ENCODE measurements at regions not wholly inside any gene's neighbourhood (a gene's known extent, or its start where the extent isn't known, plus 50 kb on each side); places are given as distances from the start of the nearest gene placed in this dataset.

DNA sequence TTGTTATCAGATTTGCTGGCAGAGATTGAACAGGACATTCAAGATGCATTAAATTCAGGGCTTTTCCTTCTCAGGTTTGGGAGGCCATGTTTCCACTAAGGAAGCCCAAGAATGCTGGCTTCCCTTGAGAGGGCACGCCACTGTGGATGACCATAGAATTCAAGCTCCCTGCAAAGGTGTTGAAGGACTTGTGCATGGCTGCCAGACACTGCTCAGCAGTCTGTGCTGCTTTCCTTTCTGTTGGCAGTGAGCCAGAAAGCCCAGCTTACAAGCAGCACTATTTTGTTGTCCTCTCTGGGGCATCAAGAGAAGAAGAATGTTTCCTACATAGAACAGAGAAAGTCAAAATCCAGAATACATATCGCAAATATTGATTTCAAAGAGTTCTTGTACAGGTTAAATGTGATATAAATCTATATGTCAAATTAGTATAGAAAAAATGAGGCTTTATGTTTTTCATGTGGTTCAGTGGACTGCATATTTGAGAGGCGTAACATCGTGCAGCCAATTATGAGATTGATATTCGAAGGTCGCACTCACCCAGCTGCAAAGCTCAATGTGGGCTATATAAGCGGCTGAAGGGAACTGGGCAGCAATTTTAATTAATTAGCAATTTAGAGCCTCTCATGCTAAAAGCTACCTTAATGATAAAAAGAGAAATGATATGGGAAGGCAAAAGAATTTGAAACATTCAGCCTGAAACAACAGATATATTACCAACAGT, 103.1 kb upstream of the ISL1 start:
- no peak overlapping the region for H3K4me2 ChIP-seq
- H2AFZ ChIP-seq (ENCODE audit: low read depth): no peak overlapping the region
- TF ChIP-seq CTCF (conservative IDR thresholded peaks at IDR 0.05; ENCODE audit: low read depth, low read length): no peak
- no peaks in the 10 kb centered on the region for H3K79me2 ChIP-seq (ENCODE audit: insufficient read depth, low read depth)
- no peaks in the 10 kb centered on the region for H4K20me1 ChIP-seq (ENCODE audit: insufficient read depth)
- no peak overlapping the region for H3K4me3 ChIP-seq (IDR thresholded peaks at IDR 0.05; ENCODE audit: insufficient read depth, low read depth, low read length)
- no peaks in the 10 kb centered on the region for H3K27me3 ChIP-seq (ENCODE audit: insufficient read depth, low read depth)
- no peak overlapping the region for H3K27ac ChIP-seq
- H3K4me1 ChIP-seq (ENCODE audit: low read depth, poor library complexity, severe bottlenecking): no peaks in the 10 kb centered on the region
- no peak overlapping the region for H3K9ac ChIP-seq
- H3K36me3 ChIP-seq (ENCODE audit: insufficient read depth): no peaks in the 10 kb centered on the region

- no peak overlapping the region for H2AFZ ChIP-seq (ENCODE audit: low read depth)
- no peaks in the 10 kb centered on the region; the same call in 1 of the 2 replicates for H4K20me1 ChIP-seq (ENCODE audit: insufficient read depth)
- H3K79me2 ChIP-seq (ENCODE audit: insufficient read depth, low read depth): no peaks in the 10 kb centered on the region
- no peak overlapping the region for H3K4me2 ChIP-seq
- H3K36me3 ChIP-seq (ENCODE audit: insufficient read depth): no peaks in the 10 kb centered on the region
- no peak for TF ChIP-seq CTCF (conservative IDR thresholded peaks at IDR 0.05; ENCODE audit: low read depth, low read length)
- no peaks in the 10 kb centered on the region for H3K27me3 ChIP-seq (ENCODE audit: insufficient read depth, low read depth)
- no peak overlapping the region for H3K27ac ChIP-seq
- no peaks in the 10 kb centered on the region for H3K4me1 ChIP-seq (ENCODE audit: low read depth, poor library complexity, severe bottlenecking)
- H3K9ac ChIP-seq: no peak overlapping the region
- no peak overlapping the region for H3K4me3 ChIP-seq (IDR thresholded peaks at IDR 0.05; ENCODE audit: insufficient read depth, low read depth, low read length)
Measured at GRCh38 chr5:51286046-51286445, 97.2 kb upstream of the ISL1 start.

GRCh38 chr5:51302343-51302742, 80.9 kb upstream of the ISL1 start:
- Histone ChIP-seq H2AFZ (ENCODE audit: low read depth) (no peak overlapping the region), H3K27ac (no peak overlapping the region), H3K36me3 (ENCODE audit: insufficient read depth) (no peaks in the 10 kb centered on the region), H4K20me1 (ENCODE audit: insufficient read depth) (no peaks in the 10 kb centered on the region), H3K27me3 (ENCODE audit: insufficient read depth, low read depth) (no peaks in the 10 kb centered on the region), H3K9ac (no peak overlapping the region), H3K79me2 (ENCODE audit: insufficient read depth, low read depth) (no peaks in the 10 kb centered on the region), H3K4me2 (no peak overlapping the region), H3K4me1 (ENCODE audit: low read depth, poor library complexity, severe bottlenecking) (no peaks in the 10 kb centered on the region), H3K4me3 (IDR thresholded peaks at IDR 0.05; ENCODE audit: insufficient read depth, low read depth, low read length) (no peak overlapping the region)
- no peak for TF ChIP-seq CTCF (conservative IDR thresholded peaks at IDR 0.05; ENCODE audit: low read depth, low read length)

- Histone ChIP-seq H3K4me2 (no peak overlapping the region), H3K79me2 (ENCODE audit: insufficient read depth, low read depth) (no peaks in the 10 kb centered on the region), H3K9ac (no peak overlapping the region), H3K27me3 (ENCODE audit: insufficient read depth, low read depth) (no peaks in the 10 kb centered on the region), H3K36me3 (ENCODE audit: insufficient read depth) (no peaks in the 10 kb centered on the region), H4K20me1 (ENCODE audit: insufficient read depth) (no peaks in the 10 kb centered on the region), H2AFZ (ENCODE audit: low read depth) (no peak overlapping the region), H3K27ac (no peak overlapping the region), H3K4me1 (ENCODE audit: low read depth, poor library complexity, severe bottlenecking) (no peaks in the 10 kb centered on the region), H3K4me3 (IDR thresholded peaks at IDR 0.05; ENCODE audit: insufficient read depth, low read depth, low read length) (no peak overlapping the region)
- no peak for TF ChIP-seq CTCF (conservative IDR thresholded peaks at IDR 0.05; ENCODE audit: low read depth, low read length)
Measured at GRCh38 chr5:51326844-51327243, 56.4 kb upstream of the ISL1 start.

Data from KMS-11 (cell line).